Neuronal stem cell (in vitro differentiated cells): ENCODE measurements at regions not wholly inside any gene's neighbourhood (a gene's known extent, or its start where the extent isn't known, plus 50 kb on each side); places are given as distances from the start of the nearest gene placed in this dataset.

Source experiments
- DNase-seq: peaks from one replicate; pipeline ENCODE4 v3.0.0-alpha.2; 2013; ENCODE audit warnings: low spot score
- H2AFZ ChIP-seq: one replicate; pipeline ENCODE4 v1.6.1; 2013; ENCODE audit warnings: mild to moderate bottlenecking, low read length, inconsistent platforms
- H2AK5ac ChIP-seq: 2 replicates; pipeline ENCODE4 v1.6.1; 2013; ENCODE audit warnings: low read depth, mild to moderate bottlenecking, inconsistent platforms, low read length, moderate library complexity, mixed read lengths
- H2BK120ac ChIP-seq: 2 replicates; pipeline ENCODE4 v1.6.1; 2013; ENCODE audit warnings: low read depth, mild to moderate bottlenecking, inconsistent platforms, low read length, moderate library complexity, mixed read lengths
- H2BK12ac ChIP-seq: one replicate; pipeline ENCODE4 v1.6.1; 2013; ENCODE audit warnings: low read length, inconsistent platforms
- H2BK15ac ChIP-seq: 2 replicates; pipeline ENCODE4 v1.6.1; 2013; ENCODE audit warnings: mild to moderate bottlenecking, low read length, inconsistent platforms, mixed read lengths
- H2BK5ac ChIP-seq: one replicate; pipeline ENCODE4 v1.6.1; 2013; ENCODE audit warnings: inconsistent platforms, mild to moderate bottlenecking, low read length, moderate library complexity
- H3K14ac ChIP-seq: one replicate; pipeline ENCODE4 v1.6.1; 2013; ENCODE audit warnings: low read length, inconsistent platforms
- H3K18ac ChIP-seq: 2 replicates; pipeline ENCODE4 v1.6.1; 2013; ENCODE audit warnings: low read length, inconsistent platforms
- H3K23ac ChIP-seq: 2 replicates; pipeline ENCODE4 v1.6.1; 2013; ENCODE audit warnings: low read depth, mild to moderate bottlenecking, mixed read lengths, low read length, inconsistent platforms; ENCODE audit not compliant: poor library complexity
- H3K27ac ChIP-seq: replicated peaks from 3 replicates; pipeline ENCODE4 v1.5.1; 2013; ENCODE audit warnings: low read length, inconsistent platforms
- H3K27me3 ChIP-seq, 3 experiments: 2 replicates each; pipeline ENCODE4 v1.6.1; 2013; ENCODE audit warnings: low read length in 3 of 3, mild to moderate bottlenecking in 2 of 3, inconsistent platforms in 1 of 3, low read depth in 1 of 3, mixed read lengths in 1 of 3, moderate library complexity in 1 of 3; ENCODE audit not compliant: control insufficient read depth in 3 of 3, insufficient read depth in 3 of 3
- H3K36me3 ChIP-seq, 2 donors: replicated peaks in 1 of 2; 2 replicates each; pipeline ENCODE4 v1.6.1; 2013; ENCODE audit warnings: low read length in 2 of 2; ENCODE audit not compliant: control insufficient read depth in 2 of 2, insufficient read depth in 2 of 2
- H3K4ac ChIP-seq: 2 replicates; pipeline ENCODE4 v1.6.1; 2013; ENCODE audit warnings: inconsistent platforms, mild to moderate bottlenecking, low read length, moderate library complexity
- H3K4me1 ChIP-seq, 2 donors: 1 replicate in 1 of 2; 2 replicates in 1 of 2; pipeline ENCODE4 v1.6.1; 2013; ENCODE audit warnings: low read length in 2 of 2, low read depth in 1 of 2; ENCODE audit not compliant: control insufficient read depth in 2 of 2, insufficient read depth in 1 of 2
- H3K4me2 ChIP-seq: one replicate; pipeline ENCODE4 v1.6.1; 2013; ENCODE audit warnings: mild to moderate bottlenecking, low read length, inconsistent platforms; ENCODE audit not compliant: insufficient read depth, poor library complexity, severe bottlenecking
- H3K4me3 ChIP-seq, 2 donors: 2 replicates each; pipeline ENCODE4 v1.5.1; 2013; ENCODE audit warnings: low read length in 2 of 2, mild to moderate bottlenecking in 2 of 2, inconsistent platforms in 1 of 2, moderate library complexity in 1 of 2
- H3K79me1 ChIP-seq: one replicate; pipeline ENCODE4 v1.6.1; 2013; ENCODE audit warnings: low read depth, mild to moderate bottlenecking, inconsistent platforms, low read length, moderate library complexity
- H3K9ac ChIP-seq: one replicate; pipeline ENCODE4 v1.6.1; 2013; ENCODE audit warnings: mild to moderate bottlenecking, low read depth, low read length, inconsistent platforms; ENCODE audit not compliant: poor library complexity
- H3K9me3 ChIP-seq, 2 donors: replicated peaks in 1 of 2; 2 replicates each; pipeline versions ENCODE3 to v1.6.1; 2013; ENCODE audit warnings: low read length in 2 of 2, mild to moderate bottlenecking in 2 of 2, inconsistent platforms in 1 of 2, low read depth in 1 of 2, mixed read lengths in 1 of 2, moderate library complexity in 1 of 2; ENCODE audit not compliant: control insufficient read depth in 2 of 2, insufficient read depth in 1 of 2
- H4K8ac ChIP-seq: one replicate; pipeline ENCODE4 v1.6.1; 2013; ENCODE audit warnings: low read depth, mild to moderate bottlenecking, inconsistent platforms, low read length, moderate library complexity
- H4K91ac ChIP-seq: one replicate; pipeline ENCODE4 v1.6.1; 2013; ENCODE audit warnings: low read length, low read depth, mild to moderate bottlenecking, inconsistent platforms; ENCODE audit not compliant: poor library complexity
- WGBS, 2 donors: extraction: QIAGEN DNeasy Blood & Tissue Kit; methylation state at CpG; one replicate each; pipeline ENCODE4 v1.1.7; 2013; ENCODE audit warnings: missing lambda C conversion rate in 2 of 2, mixed read lengths in 1 of 2; ENCODE audit not compliant: insufficient read length in 2 of 2, insufficient replicate concordance in 1 of 2; ENCODE audit errors: extremely low coverage in 2 of 2; 5-methylcytosine and 5-hydroxymethylcytosine counted together

DNA sequence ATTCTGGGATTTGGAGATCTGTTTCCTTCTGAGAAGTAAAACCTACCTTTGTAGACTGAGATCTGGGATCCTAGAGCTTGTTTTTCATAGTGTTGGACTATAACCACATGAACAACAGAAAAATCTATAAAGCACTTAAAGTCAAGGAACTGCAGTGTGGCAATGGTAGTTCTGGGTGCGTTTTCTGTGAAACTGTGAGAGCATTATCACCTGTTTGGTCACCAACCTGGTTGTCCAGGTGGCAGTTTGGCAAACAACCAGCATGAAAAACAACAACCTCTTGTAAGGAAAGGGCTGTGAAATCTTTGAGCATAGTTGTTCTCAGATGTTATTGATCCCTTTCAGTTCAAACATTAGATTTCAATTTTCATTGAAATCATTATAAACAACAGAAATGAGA is 215.8 kb upstream of the CITED2 start:
- Histone ChIP-seq H4K91ac (no peak overlapping the region), H3K4me1 (peaks cover 4 to 12% of the 10 kb centered on the region in 2 donors), H4K8ac (no peak overlapping the region), H2BK15ac (no peak overlapping the region), H3K18ac (no peak overlapping the region), H3K79me1 (no peaks in the 10 kb centered on the region), H2BK5ac (no peak overlapping the region), H3K4me3 (no peak overlapping the region), H2BK120ac (no peak overlapping the region), H3K27me3 (no peaks in the 10 kb centered on the region), H3K4me2 (no peak overlapping the region), H2AK5ac (no peak overlapping the region), H3K36me3 (no peaks in the 10 kb centered on the region), H3K9ac (no peak overlapping the region), H3K4ac (no peak overlapping the region), H3K23ac (no peak overlapping the region), H2BK12ac (no peak overlapping the region), H3K27ac (no peak overlapping the region), H3K14ac (no peak overlapping the region), H3K9me3 (no peaks in the 10 kb centered on the region), H2AFZ (no peak overlapping the region)
- no peak for DNase-seq
- WGBS, 2 donors: no CpG with 5 or more reads among the region's 1 CpG

GRCh38 chr6:139588734-139589593 is 214.5 kb upstream of the CITED2 start:
- Histone ChIP-seq H3K14ac (no peak overlapping the region), H3K9me3 (no peaks in the 10 kb centered on the region), H2BK120ac (no peak overlapping the region), H3K27me3 (no peaks in the 10 kb centered on the region), H2AFZ (peak overlapping the region; percentile 31), H3K79me1 (no peaks in the 10 kb centered on the region), H3K36me3 (no peaks in the 10 kb centered on the region), H3K4me2 (no peak overlapping the region), H2AK5ac (no peak overlapping the region), H3K23ac (no peak overlapping the region), H3K4me3 (no peak overlapping the region), H3K4me1 (peaks cover 4 to 12% of the 10 kb centered on the region in 2 donors), H3K9ac (no peak overlapping the region), H2BK15ac (no peak overlapping the region), H3K27ac (no peak overlapping the region), H4K8ac (no peak overlapping the region), H3K4ac (no peak overlapping the region), H2BK5ac (no peak overlapping the region), H2BK12ac (no peak overlapping the region), H3K18ac (no peak overlapping the region), H4K91ac (no peak overlapping the region)
- WGBS, 2 donors: no CpG with 5 or more reads among the region's 4 CpGs
- DNase-seq: no peak

GRCh38 chr6:139588076-139588639 is 213.7 kb upstream of the CITED2 start:
- no peak overlapping the region for H2BK12ac ChIP-seq
- no CpG with 5 or more reads among the region's 3 CpGs for WGBS, 2 donors

GRCh38 chr6:139587469-139587868 is 213.0 kb upstream of the CITED2 start:
- no peak overlapping the region for H3K18ac ChIP-seq
- peaks cover 4 to 12% of the 10 kb centered on the region in 2 donors for H3K4me1 ChIP-seq
- H2AK5ac ChIP-seq: no peak overlapping the region
- no peak overlapping the region for H2BK5ac ChIP-seq
- no peak overlapping the region for H3K27ac ChIP-seq
- H3K9ac ChIP-seq: no peak overlapping the region
- no peak for DNase-seq
- no peak overlapping the region for H2BK12ac ChIP-seq
- H3K27me3 ChIP-seq: no peaks in the 10 kb centered on the region
- no peak overlapping the region for H3K23ac ChIP-seq
- no peak overlapping the region for H2BK120ac ChIP-seq
- H3K4me3 ChIP-seq: no peak overlapping the region
- no peak overlapping the region for H4K8ac ChIP-seq
- no peak overlapping the region for H4K91ac ChIP-seq
- H2AFZ ChIP-seq: no peak overlapping the region
- no peaks in the 10 kb centered on the region for H3K79me1 ChIP-seq
- H3K4ac ChIP-seq: no peak overlapping the region
- no peak overlapping the region for H3K4me2 ChIP-seq
- H3K9me3 ChIP-seq: no peaks in the 10 kb centered on the region
- H3K36me3 ChIP-seq: no peaks in the 10 kb centered on the region
- no CpG with 5 or more reads among the region's 6 CpGs for WGBS, 2 donors
- no peak overlapping the region for H3K14ac ChIP-seq
- no peak overlapping the region for H2BK15ac ChIP-seq

More at GRCh38 chr6:139588076-139588639, 213.7 kb upstream of the CITED2 start:
- Histone ChIP-seq H3K9me3 (no peaks in the 10 kb centered on the region), H4K8ac (no peak overlapping the region), H3K18ac (no peak overlapping the region), H3K4ac (no peak overlapping the region), H4K91ac (no peak overlapping the region), H3K14ac (no peak overlapping the region), H3K27me3 (no peaks in the 10 kb centered on the region), H3K79me1 (no peaks in the 10 kb centered on the region), H3K36me3 (no peaks in the 10 kb centered on the region), H2BK5ac (no peak overlapping the region), H3K23ac (no peak overlapping the region), H2AFZ (peak overlapping the region; percentile 31), H3K4me1 (peaks cover 4 to 12% of the 10 kb centered on the region in 2 donors), H2BK120ac (no peak overlapping the region), H3K4me2 (no peak overlapping the region), H3K27ac (no peak overlapping the region), H3K4me3 (no peak overlapping the region), H2AK5ac (no peak overlapping the region), H3K9ac (no peak overlapping the region), H2BK15ac (no peak overlapping the region)
- DNase-seq: no peak
